Activated CD4-positive, alpha-beta memory T cell treated with anti-CD3 and anti-CD28 coated beads for 36 hours (primary cell): ENCODE measurements at regions not wholly inside any gene's neighbourhood (a gene's known extent, or its start where the extent isn't known, plus 50 kb on each side); places are given as distances from the start of the nearest gene placed in this dataset.

Source experiments
- CTCF ChIA-PET: fragments of 350-600 bp; sonication (Branson Sonifier 250); formaldehyde crosslinking; loops from one replicate; lab custom pipeline; 2021; ENCODE audit warnings: antibody characterized with exemption, inconsistent platforms; lab: Charles Lee
- POLR2A ChIA-PET: fragments of 350-600 bp; sonication (Branson Sonifier 250); formaldehyde crosslinking; loops from one replicate; lab custom pipeline; 2021; ENCODE audit warnings: antibody characterized with exemption; lab: Charles Lee
- DNase-seq: peaks from one replicate; pipeline ENCODE4 v3.0.0-alpha.2; 2020
- H3K27ac Mint-ChIP-seq: one replicate; pipeline ENCODE4 v1.8.0; 2021; ENCODE audit warnings: mixed read lengths
- H3K27me3 Mint-ChIP-seq: one replicate; pipeline ENCODE4 v1.8.0; 2021; ENCODE audit warnings: mixed read lengths
- H3K36me3 Mint-ChIP-seq: one replicate; pipeline ENCODE4 v1.8.0; 2021; ENCODE audit warnings: mixed read lengths
- H3K4me1 Mint-ChIP-seq: one replicate; pipeline ENCODE4 v1.8.0; 2021; ENCODE audit warnings: low read depth, mixed read lengths
- H3K4me3 Mint-ChIP-seq: one replicate; pipeline ENCODE4 v1.8.0; 2021; ENCODE audit warnings: mild to moderate bottlenecking, mixed read lengths
- H3K9me3 Mint-ChIP-seq: one replicate; pipeline ENCODE4 v1.8.0; 2021; ENCODE audit warnings: mixed read lengths
- intact Hi-C: fragments of 100-400 bp; cut with micrococcal nuclease; formaldehyde crosslinking; loops from one replicate; pipeline ENCODE4 v1.15.1; 2023

GRCh38 chr10:59090817-59091622 lies 85.4 kb upstream of the PHYHIPL start:
- CTCF ChIA-PET = no interaction called here
- DNase-seq = no peak
- no peaks in the 10 kb centered on the region for H3K36me3 Mint-ChIP-seq
- POLR2A ChIA-PET = no interaction called here
- H3K27me3 Mint-ChIP-seq = no peaks in the 10 kb centered on the region
- intact Hi-C loops = no loop called here
- no peaks in the 10 kb centered on the region for H3K4me1 Mint-ChIP-seq
- peaks cover 4% of the 10 kb centered on the region for H3K9me3 Mint-ChIP-seq
- no peak overlapping the region for H3K27ac Mint-ChIP-seq
- no peak overlapping the region for H3K4me3 Mint-ChIP-seq

GRCh38 chr10:59093461-59093860 lies 83.0 kb upstream of the PHYHIPL start:
- CTCF ChIA-PET = no interaction called here
- POLR2A ChIA-PET = no interaction called here
- H3K27ac Mint-ChIP-seq = no peak overlapping the region

GRCh38 chr10:59096631-59097030 lies 79.8 kb upstream of the PHYHIPL start:
- ChIA-PET POLR2A (no interaction called here), CTCF (interaction anchor here (0.7 kb wide), 1 partner anchor 29 kb away, joined by 3 read pairs; no protein-coding TSS in a partner anchor)
- no peaks in the 10 kb centered on the region for H3K9me3 Mint-ChIP-seq

More at GRCh38 chr10:59093461-59093860, 83.0 kb upstream of the PHYHIPL start:
- no peaks in the 10 kb centered on the region for H3K36me3 Mint-ChIP-seq
- no peaks in the 10 kb centered on the region for H3K4me1 Mint-ChIP-seq
- no peak overlapping the region for H3K4me3 Mint-ChIP-seq
- no peak for DNase-seq
- peaks cover 4% of the 10 kb centered on the region for H3K9me3 Mint-ChIP-seq
- intact Hi-C loops = no loop called here
- H3K27me3 Mint-ChIP-seq = no peaks in the 10 kb centered on the region

GRCh38 chr10:59098387-59098786 lies 78.1 kb upstream of the PHYHIPL start:
- ChIA-PET CTCF (no interaction called here), POLR2A (no interaction called here)
- Mint-ChIP-seq H3K27ac (no peak overlapping the region), H3K4me3 (no peak overlapping the region), H3K9me3 (no peaks in the 10 kb centered on the region), H3K36me3 (no peaks in the 10 kb centered on the region), H3K4me1 (no peaks in the 10 kb centered on the region), H3K27me3 (no peaks in the 10 kb centered on the region)
- no peak for DNase-seq
- intact Hi-C loops = no loop called here

More at GRCh38 chr10:59096631-59097030, 79.8 kb upstream of the PHYHIPL start:
- Mint-ChIP-seq H3K27me3 (no peaks in the 10 kb centered on the region), H3K4me3 (no peak overlapping the region), H3K4me1 (no peaks in the 10 kb centered on the region), H3K27ac (no peak overlapping the region), H3K36me3 (no peaks in the 10 kb centered on the region)
- intact Hi-C loops = no loop called here
- DNase-seq = no peak

- H3K4me3 Mint-ChIP-seq = no peak overlapping the region
- H3K4me1 Mint-ChIP-seq = no peaks in the 10 kb centered on the region
- no peaks in the 10 kb centered on the region for H3K36me3 Mint-ChIP-seq
- H3K9me3 Mint-ChIP-seq = no peaks in the 10 kb centered on the region
- ChIA-PET CTCF (no interaction called here), POLR2A (no interaction called here)
- H3K27ac Mint-ChIP-seq = no peak overlapping the region
- intact Hi-C loops = no loop called here
- no peak for DNase-seq
- H3K27me3 Mint-ChIP-seq = no peaks in the 10 kb centered on the region
These were observed 77.5 kb upstream of the PHYHIPL start for GRCh38 chr10:59098831-59099452.

- Mint-ChIP-seq H3K4me3 (no peak overlapping the region), H3K27ac (no peak overlapping the region), H3K36me3 (no peaks in the 10 kb centered on the region), H3K9me3 (no peaks in the 10 kb centered on the region), H3K4me1 (no peaks in the 10 kb centered on the region), H3K27me3 (no peaks in the 10 kb centered on the region)
- POLR2A ChIA-PET = no interaction called here
- CTCF ChIA-PET = no interaction called here
- no peak for DNase-seq
- intact Hi-C loops = no loop called here
These were observed 77.0 kb upstream of the PHYHIPL start for GRCh38 chr10:59099481-59099880.

GRCh38 chr10:59102394-59102793 lies 74.0 kb upstream of the PHYHIPL start:
- Mint-ChIP-seq H3K4me3 (no peak overlapping the region), H3K9me3 (no peaks in the 10 kb centered on the region), H3K27me3 (no peaks in the 10 kb centered on the region), H3K4me1 (no peaks in the 10 kb centered on the region), H3K27ac (no peak overlapping the region), H3K36me3 (no peaks in the 10 kb centered on the region)
- no peak for DNase-seq
- POLR2A ChIA-PET = no interaction called here
- intact Hi-C loops = no loop called here
- CTCF ChIA-PET = no interaction called here

- DNase-seq = no peak
- H3K27me3 Mint-ChIP-seq = no peaks in the 10 kb centered on the region
- no peak overlapping the region for H3K4me3 Mint-ChIP-seq
- CTCF ChIA-PET = no interaction called here
- H3K9me3 Mint-ChIP-seq = no peaks in the 10 kb centered on the region
- H3K36me3 Mint-ChIP-seq = no peaks in the 10 kb centered on the region
- intact Hi-C loops = no loop called here
- POLR2A ChIA-PET = interaction anchor here (1.1 kb wide), 1 partner anchor 11 kb away, joined by 3 read pairs; no protein-coding TSS in a partner anchor
- no peak overlapping the region for H3K27ac Mint-ChIP-seq
- H3K4me1 Mint-ChIP-seq = no peaks in the 10 kb centered on the region
These were observed 72.3 kb upstream of the PHYHIPL start for GRCh38 chr10:59104186-59104585.

- H3K9me3 Mint-ChIP-seq = no peaks in the 10 kb centered on the region
- no peak overlapping the region for H3K4me3 Mint-ChIP-seq
These were observed 70.0 kb upstream of the PHYHIPL start for GRCh38 chr10:59106441-59106840.

GRCh38 chr10:59107147-59107546 lies 69.3 kb upstream of the PHYHIPL start:
- H3K4me3 Mint-ChIP-seq = no peak overlapping the region
- no peaks in the 10 kb centered on the region for H3K27me3 Mint-ChIP-seq
- no peaks in the 10 kb centered on the region for H3K9me3 Mint-ChIP-seq

More at GRCh38 chr10:59106441-59106840, 70.0 kb upstream of the PHYHIPL start:
- DNase-seq = no peak
- Mint-ChIP-seq H3K27ac (no peak overlapping the region), H3K4me1 (no peaks in the 10 kb centered on the region), H3K36me3 (no peaks in the 10 kb centered on the region), H3K27me3 (no peaks in the 10 kb centered on the region)
- POLR2A ChIA-PET = no interaction called here
- CTCF ChIA-PET = interaction anchor here (0.6 kb wide), 1 partner anchor 20 kb away, joined by 3 read pairs; no protein-coding TSS in a partner anchor
- intact Hi-C loops = no loop called here

GRCh38 chr10:59108296-59108870 lies 68.1 kb upstream of the PHYHIPL start:
- Mint-ChIP-seq H3K9me3 (no peaks in the 10 kb centered on the region), H3K4me1 (no peaks in the 10 kb centered on the region), H3K4me3 (no peak overlapping the region), H3K27ac (no peak overlapping the region), H3K27me3 (no peaks in the 10 kb centered on the region), H3K36me3 (no peaks in the 10 kb centered on the region)
- DNase-seq = no peak
- ChIA-PET POLR2A (no interaction called here), CTCF (no interaction called here)
- intact Hi-C loops = no loop called here

More at GRCh38 chr10:59107147-59107546, 69.3 kb upstream of the PHYHIPL start:
- ChIA-PET CTCF (no interaction called here), POLR2A (no interaction called here)
- Mint-ChIP-seq H3K4me1 (no peaks in the 10 kb centered on the region), H3K36me3 (no peaks in the 10 kb centered on the region), H3K27ac (no peak overlapping the region)
- intact Hi-C loops = no loop called here
- DNase-seq = no peak

GRCh38 chr10:59108886-59109288 lies 67.6 kb upstream of the PHYHIPL start:
- CTCF ChIA-PET = no interaction called here
- Mint-ChIP-seq H3K4me1 (no peaks in the 10 kb centered on the region), H3K27me3 (no peaks in the 10 kb centered on the region), H3K9me3 (no peaks in the 10 kb centered on the region), H3K4me3 (no peak overlapping the region), H3K27ac (no peak overlapping the region), H3K36me3 (no peaks in the 10 kb centered on the region)
- no peak for DNase-seq
- POLR2A ChIA-PET = no interaction called here
- intact Hi-C loops = no loop called here
